Testis (tissue), 2 donors: ENCODE measurements at regions not wholly inside any gene's neighbourhood (a gene's known extent, or its start where the extent isn't known, plus 50 kb on each side); places are given as distances from the start of the nearest gene placed in this dataset.

ENCODE experiments used
- DNase-seq: peaks from one replicate; pipeline ENCODE4 v3.0.0-alpha.2; 2019
- H3K27ac ChIP-seq, 2 donors: fragments of 200-600 bp; sonication (generic); one replicate each; pipeline ENCODE4 v1.5.1; 2019
- H3K27me3 ChIP-seq: fragments of 200-600 bp; sonication (generic); one replicate; pipeline ENCODE4 v1.5.1; 2019
- H3K36me3 ChIP-seq: fragments of 200-600 bp; sonication (generic); one replicate; pipeline ENCODE4 v1.5.1; 2017; ENCODE audit warnings: low read depth; ENCODE audit errors: missing control alignments
- H3K4me1 ChIP-seq: fragments of 200-600 bp; sonication (generic); one replicate; pipeline ENCODE4 v1.5.1; 2019
- H3K4me3 ChIP-seq, 2 donors: fragments of 200-600 bp; sonication (generic); one replicate each; pipeline ENCODE4 v1.5.1; 2017 to 2019
- H3K9me3 ChIP-seq: fragments of 200-600 bp; sonication (generic); one replicate; pipeline ENCODE4 v1.5.1; 2017
- CTCF ChIP-seq, 3 experiments: fragments of 450-650 bp in 2 of 3; fragments of 200-600 bp in 1 of 3; sonication (generic) in 1 of 3; IDR thresholded peaks; one replicate each; pipeline ENCODE4 v1.5.1; 2016 to 2019; ENCODE audit warnings: antibody characterized with exemption in 3 of 3, mild to moderate bottlenecking in 2 of 3, moderate library complexity in 1 of 3
- POLR2A ChIP-seq: fragments of 450-650 bp; IDR thresholded peaks from one replicate; pipeline ENCODE4 v1.6.1; 2017; ENCODE audit warnings: antibody characterized with exemption, mild to moderate bottlenecking, moderate library complexity
- WGBS, 2 donors: methylation state at CpG; one replicate each; pipeline ENCODE4 v1.1.5; 2018; 5-methylcytosine and 5-hydroxymethylcytosine counted together
- intact Hi-C: fragments of 100-400 bp; cut with DNase I; formaldehyde crosslinking; loops from one replicate; pipeline ENCODE4 v1.15.1; 2023; ENCODE audit warnings: low total_unique reads

- DNase-seq = no peak
- H3K36me3 ChIP-seq = no peaks in the 10 kb centered on the region
- no peak overlapping the region for H3K4me3 ChIP-seq
- no peaks in the 10 kb centered on the region for H3K4me1 ChIP-seq
- no peak overlapping the region for H3K27ac ChIP-seq
- H3K9me3 ChIP-seq = no peaks in the 10 kb centered on the region
- no peak for TF ChIP-seq CTCF (IDR thresholded peaks at IDR 0.05)
- H3K27me3 ChIP-seq = no peaks in the 10 kb centered on the region
- WGBS, 2 donors = 98 to 100% methylated on average over 2 of the region's 2 CpGs
- intact Hi-C loops = no loop called here
These were observed 783.6 kb upstream of the TBX3 start for GRCh38 chr12:115467531-115467930.

DNA sequence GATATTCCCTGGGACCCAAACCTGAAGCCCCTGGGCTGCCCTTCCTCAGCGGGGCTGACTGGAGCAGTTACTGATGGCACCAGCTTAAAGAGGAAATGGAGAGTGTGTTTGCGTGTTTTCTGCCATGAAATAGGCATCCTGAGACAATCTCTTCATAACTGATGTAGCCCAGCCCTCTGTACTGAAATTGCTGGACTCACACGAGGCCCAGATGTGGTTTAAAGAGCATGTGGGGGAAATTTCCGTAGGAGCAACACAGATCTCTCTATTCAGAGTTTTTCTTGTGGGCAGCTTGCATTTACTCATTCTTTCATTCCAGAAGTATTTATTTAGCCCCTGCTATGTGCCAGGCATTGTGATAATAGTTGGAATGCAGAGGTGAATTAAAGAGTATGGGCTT, 782.1 kb upstream of the TBX3 start:
- Histone ChIP-seq H3K4me3 (no peak overlapping the region), H3K36me3 (no peaks in the 10 kb centered on the region), H3K4me1 (no peaks in the 10 kb centered on the region), H3K27ac (no peak overlapping the region), H3K9me3 (no peaks in the 10 kb centered on the region), H3K27me3 (no peaks in the 10 kb centered on the region)
- DNase-seq = no peak
- intact Hi-C loops = no loop called here
- TF ChIP-seq POLR2A = no peak
- no peak for TF ChIP-seq CTCF (IDR thresholded peaks at IDR 0.05)
- WGBS, 2 donors = 70 to 75% methylated on average over 4 of the region's 4 CpGs

DNA sequence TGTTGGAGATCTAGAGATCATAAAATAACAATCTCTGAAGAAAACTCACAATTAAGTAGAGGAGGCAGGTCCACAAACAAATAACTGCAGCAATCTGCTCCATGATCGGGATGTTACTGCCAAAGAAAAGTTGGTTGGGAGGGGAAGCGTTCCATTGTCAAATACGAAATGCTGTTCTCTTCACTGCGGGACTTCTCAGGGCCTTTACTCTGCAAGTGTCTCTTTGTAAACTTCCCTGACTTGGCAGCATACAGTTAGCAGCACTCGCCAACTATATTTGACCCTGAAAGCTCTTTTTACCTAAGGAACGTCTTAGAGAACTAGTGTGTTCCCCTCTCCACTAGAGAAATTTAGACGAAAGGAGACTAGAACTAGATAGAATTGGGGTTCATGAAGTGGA, 780.7 kb upstream of the TBX3 start:
- WGBS, 2 donors = 80 to 86% methylated on average over 7 of the region's 7 CpGs
- H3K4me1 ChIP-seq = no peaks in the 10 kb centered on the region
- H3K27ac ChIP-seq = no peak overlapping the region
- intact Hi-C loops = no loop called here
- H3K4me3 ChIP-seq = no peak overlapping the region
- DNase-seq = no peak
- no peaks in the 10 kb centered on the region for H3K36me3 ChIP-seq
- H3K9me3 ChIP-seq = no peaks in the 10 kb centered on the region
- no peak for TF ChIP-seq POLR2A
- TF ChIP-seq CTCF (IDR thresholded peaks at IDR 0.05) = no peak
- H3K27me3 ChIP-seq = no peaks in the 10 kb centered on the region

- DNase-seq = no peak
- intact Hi-C loops = no loop called here
- no peaks in the 10 kb centered on the region for H3K36me3 ChIP-seq
- no peaks in the 10 kb centered on the region for H3K27me3 ChIP-seq
- no peaks in the 10 kb centered on the region for H3K4me1 ChIP-seq
- 74 to 78% methylated on average over 9 of the region's 9 CpGs for WGBS, 2 donors
- no peak overlapping the region for H3K4me3 ChIP-seq
- no peak overlapping the region for H3K27ac ChIP-seq
- no peak for TF ChIP-seq POLR2A
- no peak for TF ChIP-seq CTCF (IDR thresholded peaks at IDR 0.05)
- no peaks in the 10 kb centered on the region for H3K9me3 ChIP-seq
These were observed 780.2 kb upstream of the TBX3 start for GRCh38 chr12:115464111-115464581.

GRCh38 chr12:115461401-115461800, 777.4 kb upstream of the TBX3 start:
- no peak for DNase-seq
- Histone ChIP-seq H3K4me3 (no peak overlapping the region), H3K36me3 (no peaks in the 10 kb centered on the region), H3K27me3 (no peaks in the 10 kb centered on the region), H3K4me1 (no peaks in the 10 kb centered on the region), H3K9me3 (no peaks in the 10 kb centered on the region), H3K27ac (no peak overlapping the region)
- TF ChIP-seq POLR2A (no peak), CTCF (IDR thresholded peaks at IDR 0.05) (no peak)
- intact Hi-C loops = no loop called here
